CD4-positive, alpha-beta memory T cell (primary cell): ENCODE measurements at regions not wholly inside any gene's neighbourhood (a gene's known extent, or its start where the extent isn't known, plus 50 kb on each side); places are given as distances from the start of the nearest gene placed in this dataset.

ENCODE experiments used
- CTCF ChIA-PET: fragments of 350-600 bp; sonication (Branson Sonifier 250); formaldehyde crosslinking; loops from one replicate; lab custom pipeline; 2021; ENCODE audit warnings: inconsistent platforms; ENCODE audit not compliant: partially characterized antibody; lab: Charles Lee
- POLR2A ChIA-PET: fragments of 350-600 bp; sonication (Branson Sonifier 250); formaldehyde crosslinking; loops from one replicate; lab custom pipeline; 2021; ENCODE audit not compliant: partially characterized antibody; lab: Charles Lee
- DNase-seq, 5 donors: peaks; one replicate each; pipeline versions ENCODE4 v3.0.0 to v3.0.0-alpha.2; 2020 to 2022; ENCODE audit warnings: mixed read lengths in 1 of 5
- H3K27ac ChIP-seq: one replicate; pipeline ENCODE4 v1.7.0; 2013; ENCODE audit warnings: low read depth, low read length
- H3K27me3 ChIP-seq: 2 replicates; pipeline ENCODE4 v1.7.0; 2013; ENCODE audit warnings: mild to moderate bottlenecking, low read length, moderate library complexity; ENCODE audit not compliant: insufficient read depth
- H3K36me3 ChIP-seq: 2 replicates; pipeline ENCODE4 v1.7.0; 2013; ENCODE audit warnings: mild to moderate bottlenecking, low read length, moderate library complexity; ENCODE audit not compliant: insufficient read depth
- H3K4me1 ChIP-seq: 2 replicates; pipeline ENCODE4 v1.7.0; 2013; ENCODE audit warnings: mild to moderate bottlenecking, low read length, moderate library complexity; ENCODE audit not compliant: insufficient read depth
- H3K4me3 ChIP-seq, 2 donors: one replicate each; pipeline ENCODE4 v1.7.0; 2013; ENCODE audit warnings: low read length in 2 of 2, mild to moderate bottlenecking in 1 of 2
- H3K9me3 ChIP-seq, 2 donors: one replicate each; pipeline ENCODE4 v1.7.0; 2013; ENCODE audit warnings: low read length in 2 of 2, control low read depth in 1 of 2; ENCODE audit not compliant: control insufficient read depth in 1 of 2
- H3K27ac Mint-ChIP-seq, 7 donors: one replicate each; pipeline ENCODE4 v1.8.0; 2020 to 2021; ENCODE audit warnings: mixed read lengths in 7 of 7, mild to moderate bottlenecking in 6 of 7, inconsistent platforms in 3 of 7, moderate library complexity in 3 of 7
- H3K27me3 Mint-ChIP-seq, 2 donors: one replicate each; pipeline ENCODE4 v1.8.0; 2020 to 2021; ENCODE audit warnings: mixed read lengths in 2 of 2
- H3K36me3 Mint-ChIP-seq, 2 donors: one replicate each; pipeline ENCODE4 v1.8.0; 2020 to 2021; ENCODE audit warnings: mixed read lengths in 2 of 2, inconsistent platforms in 1 of 2, mild to moderate bottlenecking in 1 of 2
- H3K4me1 Mint-ChIP-seq, 4 donors: one replicate each; pipeline ENCODE4 v1.8.0; 2020 to 2021; ENCODE audit warnings: mixed read lengths in 4 of 4, mild to moderate bottlenecking in 1 of 4
- H3K4me3 Mint-ChIP-seq, 8 donors: one replicate each; pipeline ENCODE4 v1.8.0; 2020 to 2021; ENCODE audit warnings: mixed read lengths in 8 of 8, mild to moderate bottlenecking in 7 of 8, moderate library complexity in 6 of 8, inconsistent platforms in 3 of 8
- H3K9me3 Mint-ChIP-seq, 8 donors: one replicate each; pipeline ENCODE4 v1.8.0; 2020 to 2021; ENCODE audit warnings: mixed read lengths in 8 of 8, mild to moderate bottlenecking in 5 of 8, inconsistent platforms in 3 of 8, moderate library complexity in 1 of 8
- intact Hi-C: fragments of 100-400 bp; cut with micrococcal nuclease; formaldehyde crosslinking; loops from one replicate; pipeline ENCODE4 v1.15.1; 2023

- CTCF ChIA-PET, result interaction anchor here (1.5 kb wide), 1 partner anchor 11 kb away, joined by 3 read pairs; no protein-coding TSS in a partner anchor
- Mint-ChIP-seq H3K27ac (no peak overlapping the region), H3K9me3 (peaks cover 0 to 5% (median 0%) of the 10 kb centered on the region in 8 donors), H3K36me3 (no peaks in the 10 kb centered on the region), H3K4me1 (no peaks in the 10 kb centered on the region), H3K27me3 (no peaks in the 10 kb centered on the region), H3K4me3 (no peak overlapping the region)
- DNase-seq, result no peak
- H3K27me3 ChIP-seq, result no peaks in the 10 kb centered on the region
- no peaks in the 10 kb centered on the region for H3K9me3 ChIP-seq
- intact Hi-C loops, result no loop called here
- H3K4me1 ChIP-seq, result no peaks in the 10 kb centered on the region
- H3K36me3 ChIP-seq, result no peaks in the 10 kb centered on the region
- H3K4me3 ChIP-seq, result no peak overlapping the region
- no peak overlapping the region for H3K27ac ChIP-seq
- POLR2A ChIA-PET, result no interaction called here
Measured at GRCh38 chr3:168813225-168813802, 717.6 kb upstream of the GOLIM4 start.

DNA sequence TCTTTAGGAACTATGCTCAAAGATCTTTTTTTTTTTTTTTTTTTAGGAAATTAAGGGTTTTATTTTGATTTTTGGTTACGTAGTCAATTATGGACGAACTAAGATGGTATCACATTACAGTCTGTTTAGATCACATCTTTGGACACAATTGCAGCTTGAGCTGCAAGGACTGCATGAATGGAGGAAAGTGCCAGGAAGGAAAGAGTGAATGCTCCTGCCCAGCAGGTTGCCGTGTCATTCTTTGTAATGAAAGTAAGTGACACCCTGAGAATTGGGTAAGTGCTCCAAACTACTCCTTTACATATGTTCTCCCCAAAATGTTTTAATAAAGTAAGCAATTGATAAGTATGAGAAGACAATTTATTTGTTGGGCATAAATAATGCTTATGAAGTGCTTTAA, 716.5 kb upstream of the GOLIM4 start:
- Mint-ChIP-seq H3K4me3 (no peak overlapping the region), H3K36me3 (no peaks in the 10 kb centered on the region), H3K9me3 (peaks cover 0 to 5% (median 0%) of the 10 kb centered on the region in 8 donors), H3K4me1 (no peaks in the 10 kb centered on the region), H3K27ac (no peak overlapping the region), H3K27me3 (no peaks in the 10 kb centered on the region)
- DNase-seq, result no peak
- no peaks in the 10 kb centered on the region for H3K27me3 ChIP-seq
- intact Hi-C loops, result no loop called here
- no peaks in the 10 kb centered on the region for H3K4me1 ChIP-seq
- no peak overlapping the region for H3K4me3 ChIP-seq
- no peaks in the 10 kb centered on the region for H3K36me3 ChIP-seq
- POLR2A ChIA-PET, result no interaction called here
- H3K9me3 ChIP-seq, result no peaks in the 10 kb centered on the region
- H3K27ac ChIP-seq, result no peak overlapping the region
- CTCF ChIA-PET, result no interaction called here

DNA sequence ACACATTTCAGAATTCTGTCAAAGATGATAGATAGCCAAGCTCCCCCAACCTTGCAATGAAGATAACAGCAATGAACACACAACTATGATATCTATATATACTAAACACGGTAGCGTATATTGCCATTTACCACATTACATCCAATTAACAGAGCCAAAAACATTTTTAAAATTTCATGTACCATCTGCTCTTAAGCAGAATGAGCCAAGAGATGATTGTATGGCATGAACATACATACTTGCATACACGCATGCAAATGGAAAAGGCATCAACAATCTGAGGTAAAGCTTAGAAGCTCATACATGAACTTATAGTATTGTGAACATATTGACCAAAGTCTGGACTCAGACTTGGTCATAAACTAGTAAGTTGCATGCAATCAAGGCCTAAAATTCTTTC, 712.9 kb upstream of the GOLIM4 start:
- intact Hi-C loops, result no loop called here
- Histone ChIP-seq H3K4me3 (no peak overlapping the region), H3K9me3 (no peaks in the 10 kb centered on the region), H3K4me1 (no peaks in the 10 kb centered on the region), H3K27me3 (no peaks in the 10 kb centered on the region), H3K27ac (no peak overlapping the region), H3K36me3 (no peaks in the 10 kb centered on the region)
- no peaks in the 10 kb centered on the region for H3K4me1 Mint-ChIP-seq
- no peak overlapping the region for H3K27ac Mint-ChIP-seq
- H3K9me3 Mint-ChIP-seq, result peaks cover 0 to 3% (median 0%) of the 10 kb centered on the region in 8 donors
- no peaks in the 10 kb centered on the region for H3K36me3 Mint-ChIP-seq
- ChIA-PET CTCF (no interaction called here), POLR2A (no interaction called here)
- no peaks in the 10 kb centered on the region for H3K27me3 Mint-ChIP-seq
- H3K4me3 Mint-ChIP-seq, result no peak overlapping the region
- DNase-seq, result no peak

GRCh38 chr3:168807448-168807847, 711.7 kb upstream of the GOLIM4 start:
- DNase-seq, result no peak
- peaks cover 0 to 3% (median 0%) of the 10 kb centered on the region in 8 donors for H3K9me3 Mint-ChIP-seq
- no peak overlapping the region for H3K4me3 Mint-ChIP-seq
- H3K27ac Mint-ChIP-seq, result no peak overlapping the region
- H3K36me3 Mint-ChIP-seq, result no peaks in the 10 kb centered on the region
- Histone ChIP-seq H3K9me3 (no peaks in the 10 kb centered on the region), H3K4me1 (no peaks in the 10 kb centered on the region), H3K27me3 (no peaks in the 10 kb centered on the region), H3K4me3 (no peak overlapping the region), H3K36me3 (no peaks in the 10 kb centered on the region), H3K27ac (no peak overlapping the region)
- H3K4me1 Mint-ChIP-seq, result no peaks in the 10 kb centered on the region
- ChIA-PET POLR2A (no interaction called here), CTCF (no interaction called here)
- H3K27me3 Mint-ChIP-seq, result no peaks in the 10 kb centered on the region
- intact Hi-C loops, result no loop called here

- Histone ChIP-seq H3K9me3 (no peaks in the 10 kb centered on the region), H3K4me1 (no peaks in the 10 kb centered on the region), H3K36me3 (no peaks in the 10 kb centered on the region), H3K27me3 (no peaks in the 10 kb centered on the region), H3K4me3 (no peak overlapping the region), H3K27ac (no peak overlapping the region)
- ChIA-PET CTCF (no interaction called here), POLR2A (no interaction called here)
- Mint-ChIP-seq H3K9me3 (peaks cover 0 to 3% (median 0%) of the 10 kb centered on the region in 8 donors), H3K4me1 (no peaks in the 10 kb centered on the region), H3K27me3 (no peaks in the 10 kb centered on the region), H3K27ac (no peak overlapping the region), H3K4me3 (no peak overlapping the region), H3K36me3 (no peaks in the 10 kb centered on the region)
- intact Hi-C loops, result no loop called here
- no peak for DNase-seq
Measured at GRCh38 chr3:168806871-168807270, 711.1 kb upstream of the GOLIM4 start.

- H3K4me3 ChIP-seq, result no peak overlapping the region
- H3K27ac ChIP-seq, result no peak overlapping the region
- H3K9me3 ChIP-seq, result no peaks in the 10 kb centered on the region
- no peak overlapping the region for H3K4me3 Mint-ChIP-seq
- H3K27ac Mint-ChIP-seq, result no peak overlapping the region
- no peak for DNase-seq
- POLR2A ChIA-PET, result no interaction called here
- H3K4me1 ChIP-seq, result no peaks in the 10 kb centered on the region
- no peaks in the 10 kb centered on the region for H3K27me3 Mint-ChIP-seq
- no peaks in the 10 kb centered on the region for H3K36me3 ChIP-seq
- no peaks in the 10 kb centered on the region for H3K4me1 Mint-ChIP-seq
- no peaks in the 10 kb centered on the region for H3K36me3 Mint-ChIP-seq
- CTCF ChIA-PET, result no interaction called here
- no peaks in the 10 kb centered on the region for H3K27me3 ChIP-seq
- H3K9me3 Mint-ChIP-seq, result peaks cover 0 to 3% (median 0%) of the 10 kb centered on the region in 8 donors
- intact Hi-C loops, result no loop called here
Measured at GRCh38 chr3:168803536-168803935, 707.8 kb upstream of the GOLIM4 start.

GRCh38 chr3:168802766-168803165, 707.0 kb upstream of the GOLIM4 start:
- POLR2A ChIA-PET, result no interaction called here
- H3K9me3 ChIP-seq, result no peaks in the 10 kb centered on the region
- Mint-ChIP-seq H3K4me3 (no peak overlapping the region), H3K36me3 (no peaks in the 10 kb centered on the region), H3K27me3 (no peaks in the 10 kb centered on the region), H3K9me3 (peaks cover 0 to 3% (median 0%) of the 10 kb centered on the region in 8 donors), H3K27ac (no peak overlapping the region), H3K4me1 (no peaks in the 10 kb centered on the region)
- H3K27me3 ChIP-seq, result no peaks in the 10 kb centered on the region
- intact Hi-C loops, result no loop called here
- H3K36me3 ChIP-seq, result no peaks in the 10 kb centered on the region
- H3K27ac ChIP-seq, result no peak overlapping the region
- H3K4me1 ChIP-seq, result no peaks in the 10 kb centered on the region
- no peak overlapping the region for H3K4me3 ChIP-seq
- CTCF ChIA-PET, result interaction anchor here (1.1 kb wide), 1 partner anchor 11 kb away, joined by 3 read pairs; no protein-coding TSS in a partner anchor
- no peak for DNase-seq
